SU-DHL-6 (cell line): ENCODE measurements at regions not wholly inside any gene's neighbourhood (a gene's known extent, or its start where the extent isn't known, plus 50 kb on each side); places are given as distances from the start of the nearest gene placed in this dataset.

ENCODE experiments used
- H2AFZ ChIP-seq: fragments of 200-600 bp; sonication (generic); 2 replicates; pipeline ENCODE4 v1.6.1; 2014; ENCODE audit warnings: low read depth, mild to moderate bottlenecking, moderate library complexity, mixed read lengths, antibody characterized with exemption, low read length; ENCODE audit not compliant: severe bottlenecking
- H3F3A ChIP-seq: fragments of 200-600 bp; shearing (Covaris generic); 2 replicates; pipeline ENCODE4 v1.6.0; 2016; ENCODE audit warnings: antibody characterized with exemption, mild to moderate bottlenecking; ENCODE audit not compliant: insufficient read depth
- H3K27ac ChIP-seq: fragments of 200-600 bp; sonication (generic); 2 replicates; pipeline ENCODE4 v1.5.1; 2016; ENCODE audit warnings: low read depth, mild to moderate bottlenecking, low read length, moderate library complexity, mixed read lengths
- H3K27me3 ChIP-seq: fragments of 200-600 bp; sonication (generic), shearing (Covaris generic); 2 replicates; pipeline ENCODE4 v1.6.0; 2014; ENCODE audit warnings: mild to moderate bottlenecking, low read length
- H3K36me3 ChIP-seq: fragments of 200-600 bp; sonication (generic); 2 replicates; pipeline ENCODE4 v1.6.1; 2014; ENCODE audit warnings: mild to moderate bottlenecking, low read length, mixed read lengths
- H3K4me2 ChIP-seq: fragments of 300-600, 200-600 bp; shearing (Covaris generic), sonication (generic); 2 replicates; pipeline ENCODE4 v1.6.0; 2014; ENCODE audit warnings: low read length, low read depth, mild to moderate bottlenecking; ENCODE audit not compliant: poor library complexity, severe bottlenecking
- H3K4me3 ChIP-seq: fragments of 200-600 bp; sonication (generic); 2 replicates; pipeline ENCODE4 v1.5.1; 2014; ENCODE audit warnings: antibody characterized with exemption, low read length, mild to moderate bottlenecking, mixed read lengths; ENCODE audit not compliant: insufficient read depth, poor library complexity, severe bottlenecking
- H3K79me2 ChIP-seq: fragments of 200-600 bp; sonication (generic); 2 replicates; pipeline ENCODE4 v1.6.1; 2014; ENCODE audit warnings: mild to moderate bottlenecking, low read length, moderate library complexity; ENCODE audit not compliant: insufficient read depth
- H3K9ac ChIP-seq: fragments of 200-600 bp; sonication (generic); 2 replicates; pipeline ENCODE4 v1.7.0; 2014; ENCODE audit warnings: mild to moderate bottlenecking, low read length
- H3K9me2 ChIP-seq: fragments of 200-600 bp; sonication (generic); replicated peaks from 2 replicates; pipeline ENCODE4 v1.6.1; 2014; ENCODE audit warnings: low read length; ENCODE audit not compliant: insufficient read depth
- H3K9me3 ChIP-seq: fragments of 200-600 bp; sonication (generic); 2 replicates; pipeline ENCODE4 v1.6.1; 2014; ENCODE audit warnings: low read length, mixed read lengths; ENCODE audit not compliant: insufficient read depth
- H4K20me1 ChIP-seq: fragments of 200-600 bp; sonication (generic); 2 replicates; pipeline ENCODE4 v1.6.1; 2014; ENCODE audit warnings: low read depth, mild to moderate bottlenecking, antibody characterized with exemption, low read length, moderate library complexity, mixed read lengths
- EZH2phosphoT487 ChIP-seq: fragments of 200-600 bp; sonication (generic), shearing (Covaris generic); conservative IDR thresholded peaks from 2 replicates; pipeline ENCODE4 v1.6.1; 2018; ENCODE audit warnings: mild to moderate bottlenecking, antibody characterized with exemption, low read length, moderate library complexity, mixed read lengths
- TF ChIP-seq, protein P1 (sequence below): fragments of 200-600 bp; sonication (generic); IDR thresholded peaks from one replicate; pipeline ENCODE4 v1.5.1; 2017; ENCODE audit warnings: antibody characterized with exemption, mild to moderate bottlenecking, low read length, moderate library complexity; ENCODE audit not compliant: insufficient read depth, poor library complexity, severe bottlenecking

DNA sequence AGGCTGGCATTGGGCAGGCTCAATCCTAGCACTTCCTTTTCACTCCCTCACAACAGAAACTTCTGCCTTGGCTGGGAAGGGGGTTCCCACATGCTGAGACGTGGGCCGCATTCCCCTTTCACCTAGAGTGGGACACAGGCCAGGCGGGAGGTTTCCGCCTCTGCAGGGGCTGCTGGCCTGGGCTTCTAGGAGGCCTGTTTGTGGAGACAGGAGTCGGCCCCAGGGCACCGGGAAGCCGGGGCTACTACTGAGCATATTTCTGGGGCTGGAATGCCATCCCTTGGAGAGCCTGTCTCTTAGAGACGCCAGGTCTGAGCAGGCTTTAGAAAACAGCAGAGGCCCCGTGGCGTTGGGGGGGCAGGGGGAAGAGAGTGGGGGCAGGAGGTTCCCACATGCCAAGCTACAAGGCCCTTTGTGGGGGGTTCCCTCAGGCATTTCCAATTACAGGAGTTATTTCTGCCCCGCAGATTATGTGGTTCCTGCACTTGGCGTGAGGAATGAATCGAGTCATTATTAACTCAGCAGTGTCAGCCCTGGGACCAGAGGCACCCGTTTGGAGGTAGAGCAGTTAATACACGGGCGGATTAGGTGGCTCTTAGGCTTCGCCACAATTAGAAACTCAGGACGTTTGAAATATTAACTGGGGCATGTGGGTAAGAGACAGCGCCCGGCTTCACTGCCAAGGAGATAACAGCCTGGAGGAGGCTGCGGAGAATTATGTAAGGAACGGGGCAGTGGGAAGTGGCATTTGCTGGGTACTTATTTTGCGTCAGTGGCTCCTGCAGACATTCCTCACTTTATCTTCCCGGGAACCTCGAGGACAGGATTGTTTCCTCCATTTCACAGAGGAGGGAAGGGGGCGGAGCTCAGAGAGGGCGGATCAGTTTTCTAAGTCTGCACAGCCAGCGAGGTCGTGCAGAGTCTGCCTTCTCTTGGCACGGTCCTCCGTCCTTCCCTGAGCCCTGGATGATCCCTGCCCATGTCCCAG lies 162.5 kb downstream of the MAF start:
- no peak overlapping the region for H3K4me3 ChIP-seq
- H3K36me3 ChIP-seq = no peaks in the 10 kb centered on the region
- no peak overlapping the region for H3K4me2 ChIP-seq
- no peak overlapping the region for H3K9ac ChIP-seq
- H3K79me2 ChIP-seq = no peaks in the 10 kb centered on the region
- H2AFZ ChIP-seq = no peak overlapping the region
- no peak for TF ChIP-seq EZH2phosphoT487
- TF ChIP-seq, protein P1, sequence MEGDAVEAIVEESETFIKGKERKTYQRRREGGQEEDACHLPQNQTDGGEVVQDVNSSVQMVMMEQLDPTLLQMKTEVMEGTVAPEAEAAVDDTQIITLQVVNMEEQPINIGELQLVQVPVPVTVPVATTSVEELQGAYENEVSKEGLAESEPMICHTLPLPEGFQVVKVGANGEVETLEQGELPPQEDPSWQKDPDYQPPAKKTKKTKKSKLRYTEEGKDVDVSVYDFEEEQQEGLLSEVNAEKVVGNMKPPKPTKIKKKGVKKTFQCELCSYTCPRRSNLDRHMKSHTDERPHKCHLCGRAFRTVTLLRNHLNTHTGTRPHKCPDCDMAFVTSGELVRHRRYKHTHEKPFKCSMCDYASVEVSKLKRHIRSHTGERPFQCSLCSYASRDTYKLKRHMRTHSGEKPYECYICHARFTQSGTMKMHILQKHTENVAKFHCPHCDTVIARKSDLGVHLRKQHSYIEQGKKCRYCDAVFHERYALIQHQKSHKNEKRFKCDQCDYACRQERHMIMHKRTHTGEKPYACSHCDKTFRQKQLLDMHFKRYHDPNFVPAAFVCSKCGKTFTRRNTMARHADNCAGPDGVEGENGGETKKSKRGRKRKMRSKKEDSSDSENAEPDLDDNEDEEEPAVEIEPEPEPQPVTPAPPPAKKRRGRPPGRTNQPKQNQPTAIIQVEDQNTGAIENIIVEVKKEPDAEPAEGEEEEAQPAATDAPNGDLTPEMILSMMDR = no peak
- H4K20me1 ChIP-seq = no peaks in the 10 kb centered on the region
- H3K27ac ChIP-seq = no peak overlapping the region
- H3K27me3 ChIP-seq = 0 out of 2 replicates have a peak, but pooled peaks cover 2% of the 10 kb centered on the region
- H3F3A ChIP-seq = no peaks in the 10 kb centered on the region
- no peaks in the 10 kb centered on the region for H3K9me2 ChIP-seq
- H3K9me3 ChIP-seq = no peaks in the 10 kb centered on the region

- TF ChIP-seq, protein P1 = no peak
- TF ChIP-seq EZH2phosphoT487 = no peak
- H2AFZ ChIP-seq = no peak overlapping the region
- 0 out of 2 replicates have a peak, but pooled peaks cover 2% of the 10 kb centered on the region for H3K27me3 ChIP-seq
- no peaks in the 10 kb centered on the region for H4K20me1 ChIP-seq
- H3K4me3 ChIP-seq = no peak overlapping the region
- H3K9ac ChIP-seq = no peak overlapping the region
- H3K36me3 ChIP-seq = no peaks in the 10 kb centered on the region
- H3K79me2 ChIP-seq = no peaks in the 10 kb centered on the region
- H3K9me2 ChIP-seq = no peaks in the 10 kb centered on the region
- H3F3A ChIP-seq = no peaks in the 10 kb centered on the region
- H3K4me2 ChIP-seq = no peak overlapping the region
- H3K27ac ChIP-seq = no peak overlapping the region
- H3K9me3 ChIP-seq = no peaks in the 10 kb centered on the region
Observed at GRCh38 chr16:79436885-79437284, 163.7 kb downstream of the MAF start.

DNA sequence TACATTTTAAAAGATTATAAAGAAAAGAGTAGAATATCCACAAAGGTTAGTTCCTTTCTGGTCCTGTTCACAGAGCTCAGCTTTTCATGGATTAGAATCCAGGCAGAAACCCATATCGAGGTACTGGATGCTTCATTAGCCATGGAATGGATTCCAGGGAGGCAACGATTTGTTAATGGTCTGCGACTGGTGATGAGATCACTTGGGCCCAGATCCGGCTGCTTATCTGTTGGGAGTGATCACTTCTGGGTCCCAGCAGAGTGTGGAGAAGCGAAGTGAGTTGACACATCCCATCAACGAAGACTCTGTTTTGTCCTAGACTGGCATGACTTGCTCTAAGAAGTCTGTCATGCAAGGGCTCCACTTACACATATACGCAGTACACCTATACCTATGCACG lies 165.8 kb downstream of the MAF start:
- H3K9me3 ChIP-seq = no peaks in the 10 kb centered on the region
- no peaks in the 10 kb centered on the region for H3F3A ChIP-seq
- no peaks in the 10 kb centered on the region for H3K36me3 ChIP-seq
- no peak overlapping the region for H3K4me3 ChIP-seq
- H4K20me1 ChIP-seq = no peaks in the 10 kb centered on the region
- no peaks in the 10 kb centered on the region for H3K9me2 ChIP-seq
- no peak overlapping the region for H3K9ac ChIP-seq
- TF ChIP-seq EZH2phosphoT487 = no peak
- TF ChIP-seq, protein P1 = no peak
- 0 out of 2 replicates have a peak, but pooled peaks cover 2% of the 10 kb centered on the region for H3K27me3 ChIP-seq
- H3K27ac ChIP-seq = no peak overlapping the region
- H2AFZ ChIP-seq = no peak overlapping the region
- H3K79me2 ChIP-seq = no peaks in the 10 kb centered on the region
- no peak overlapping the region for H3K4me2 ChIP-seq
